ENCODE measurements at regions not wholly inside any gene's neighbourhood (a gene's known extent, or its start where the extent isn't known, plus 50 kb on each side); places are given as distances from the start of the nearest gene placed in this dataset.

GRCh38 chr6:90668141-90668540, 81.3 kb upstream of the MAP3K7 start:
- TF ChIP-seq NBN (IDR thresholded peaks at IDR 0.05) (no peak), HDAC6 (IDR thresholded peaks at IDR 0.05; ENCODE audit: unreplicated experiment) (no peak), SIN3A (IDR thresholded peaks at IDR 0.05; ENCODE audit: low read depth, low read length) (no peak), ZSCAN29 (IDR thresholded peaks at IDR 0.05) (no peak), CTCF (IDR thresholded peaks at IDR 0.05 in 2 of 3, conservative IDR thresholded peaks at IDR 0.05 in 1 of 3; ENCODE audit: control insufficient read depth in 2 of 3, extremely low read depth in 1 of 3, insufficient read depth in 1 of 3, low read depth in 3 of 3, low read length in 3 of 3) (no peak), REST (IDR thresholded peaks at IDR 0.05; ENCODE audit: low read depth, low read length) (no peak), KDM1A (IDR thresholded peaks at IDR 0.05; ENCODE audit: borderline replicate concordance) (no peak), SMARCA5 (IDR thresholded peaks at IDR 0.05) (no peak), NFYB (IDR thresholded peaks at IDR 0.05; ENCODE audit: insufficient read depth, low read depth, low read length) (no peak), POLR2AphosphoS2 (IDR thresholded peaks at IDR 0.05; ENCODE audit: low read depth, low read length) (no peak), CBFB (IDR thresholded peaks at IDR 0.05; ENCODE audit: low read depth) (no peak), CEBPB (IDR thresholded peaks at IDR 0.05; ENCODE audit: borderline replicate concordance in 1 of 2, low read depth in 2 of 2, low read length in 2 of 2) (no peak)

Data from GM12878 (cell line).